ENCODE measurements at regions not wholly inside any gene's neighbourhood (a gene's known extent, or its start where the extent isn't known, plus 50 kb on each side); places are given as distances from the start of the nearest gene placed in this dataset.

GRCh38 chr14:83291714-83292113 is 1758.1 kb upstream of the SEL1L start:
- Histone ChIP-seq H3K79me2 (replicated peaks; ENCODE audit: insufficient read depth, low read length) (no peaks in the 10 kb centered on the region), H2AFZ (ENCODE audit: low read depth, low read length) (no peak overlapping the region), H3K27me3 (ENCODE audit: insufficient read depth, low read depth, low read length) (no peaks in the 10 kb centered on the region), H3K4me2 (ENCODE audit: low read length) (no peak overlapping the region), H3K9me2 (ENCODE audit: insufficient read depth, low read length) (no peaks in the 10 kb centered on the region), H3K9ac (ENCODE audit: low read length) (no peak overlapping the region), H4K20me1 (ENCODE audit: insufficient read depth) (no peaks in the 10 kb centered on the region), H3K36me3 (ENCODE audit: insufficient read depth, low read length) (no peaks in the 10 kb centered on the region), H3F3A (ENCODE audit: insufficient read depth, low read length, poor library complexity, severe bottlenecking) (no peaks in the 10 kb centered on the region), H3K27ac (ENCODE audit: low read length) (no peak overlapping the region), H3K4me3 (ENCODE audit: low read length) (no peak overlapping the region), H3K9me3 (ENCODE audit: low read length) (no peaks in the 10 kb centered on the region)
- TF ChIP-seq, protein P1, sequence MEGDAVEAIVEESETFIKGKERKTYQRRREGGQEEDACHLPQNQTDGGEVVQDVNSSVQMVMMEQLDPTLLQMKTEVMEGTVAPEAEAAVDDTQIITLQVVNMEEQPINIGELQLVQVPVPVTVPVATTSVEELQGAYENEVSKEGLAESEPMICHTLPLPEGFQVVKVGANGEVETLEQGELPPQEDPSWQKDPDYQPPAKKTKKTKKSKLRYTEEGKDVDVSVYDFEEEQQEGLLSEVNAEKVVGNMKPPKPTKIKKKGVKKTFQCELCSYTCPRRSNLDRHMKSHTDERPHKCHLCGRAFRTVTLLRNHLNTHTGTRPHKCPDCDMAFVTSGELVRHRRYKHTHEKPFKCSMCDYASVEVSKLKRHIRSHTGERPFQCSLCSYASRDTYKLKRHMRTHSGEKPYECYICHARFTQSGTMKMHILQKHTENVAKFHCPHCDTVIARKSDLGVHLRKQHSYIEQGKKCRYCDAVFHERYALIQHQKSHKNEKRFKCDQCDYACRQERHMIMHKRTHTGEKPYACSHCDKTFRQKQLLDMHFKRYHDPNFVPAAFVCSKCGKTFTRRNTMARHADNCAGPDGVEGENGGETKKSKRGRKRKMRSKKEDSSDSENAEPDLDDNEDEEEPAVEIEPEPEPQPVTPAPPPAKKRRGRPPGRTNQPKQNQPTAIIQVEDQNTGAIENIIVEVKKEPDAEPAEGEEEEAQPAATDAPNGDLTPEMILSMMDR (IDR thresholded peaks at IDR 0.05; ENCODE audit: poor library complexity, severe bottlenecking) = no peak
- TF ChIP-seq EP300 (conservative IDR thresholded peaks at IDR 0.05; ENCODE audit: poor library complexity, severe bottlenecking) (no peak), EZH2 (IDR thresholded peaks at IDR 0.05; ENCODE audit: borderline replicate concordance, insufficient read depth, low read length, poor library complexity, severe bottlenecking) (no peak), REST (IDR thresholded peaks at IDR 0.05; ENCODE audit: borderline replicate concordance) (no peak), RAD21 (conservative IDR thresholded peaks at IDR 0.05) (no peak), MXI1 (conservative IDR thresholded peaks at IDR 0.05; ENCODE audit: poor library complexity, severe bottlenecking) (no peak), TAF1 (IDR thresholded peaks at IDR 0.05; ENCODE audit: low read depth) (no peak), POLR2AphosphoS5 (IDR thresholded peaks at IDR 0.05) (no peak), SMC3 (conservative IDR thresholded peaks at IDR 0.05; ENCODE audit: poor library complexity) (no peak)

DNA sequence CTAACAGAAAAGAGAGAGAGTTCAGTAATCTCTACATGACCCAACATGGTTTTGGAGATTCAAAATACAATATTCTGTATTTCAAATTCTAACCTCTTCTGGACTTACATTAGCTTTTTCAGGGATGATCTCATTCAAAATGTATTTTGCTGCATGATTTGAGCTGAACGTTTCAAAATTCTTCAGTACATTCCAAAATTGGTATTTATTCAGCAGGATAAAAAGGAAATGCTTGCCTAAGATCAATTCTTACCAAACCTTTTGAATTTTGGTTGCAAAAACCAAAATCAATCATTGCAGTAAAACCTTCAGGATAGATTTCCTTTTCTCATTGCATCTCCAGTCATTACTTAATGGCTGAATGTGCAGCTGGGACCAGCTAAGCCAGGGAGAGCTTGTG is 1761.3 kb upstream of the SEL1L start:
- Histone ChIP-seq H3K27me3 (ENCODE audit: insufficient read depth, low read depth, low read length) (no peaks in the 10 kb centered on the region), H3K79me2 (replicated peaks; ENCODE audit: insufficient read depth, low read length) (no peaks in the 10 kb centered on the region), H4K20me1 (ENCODE audit: insufficient read depth) (no peaks in the 10 kb centered on the region), H3K4me3 (ENCODE audit: low read length) (no peak overlapping the region), H3K36me3 (ENCODE audit: insufficient read depth, low read length) (no peaks in the 10 kb centered on the region), H3K9ac (ENCODE audit: low read length) (no peak overlapping the region), H2AFZ (ENCODE audit: low read depth, low read length) (no peak overlapping the region), H3K9me3 (ENCODE audit: low read length) (no peaks in the 10 kb centered on the region), H3K4me2 (ENCODE audit: low read length) (no peak overlapping the region), H3K27ac (ENCODE audit: low read length) (no peak overlapping the region), H3F3A (ENCODE audit: insufficient read depth, low read length, poor library complexity, severe bottlenecking) (no peaks in the 10 kb centered on the region), H3K9me2 (ENCODE audit: insufficient read depth, low read length) (no peaks in the 10 kb centered on the region)
- TF ChIP-seq SMC3 (conservative IDR thresholded peaks at IDR 0.05; ENCODE audit: poor library complexity) (no peak), TAF1 (IDR thresholded peaks at IDR 0.05; ENCODE audit: low read depth) (no peak), EZH2 (IDR thresholded peaks at IDR 0.05; ENCODE audit: borderline replicate concordance, insufficient read depth, low read length, poor library complexity, severe bottlenecking) (no peak), POLR2AphosphoS5 (IDR thresholded peaks at IDR 0.05) (no peak), EP300 (conservative IDR thresholded peaks at IDR 0.05; ENCODE audit: poor library complexity, severe bottlenecking) (no peak), RAD21 (conservative IDR thresholded peaks at IDR 0.05) (no peak), REST (IDR thresholded peaks at IDR 0.05; ENCODE audit: borderline replicate concordance) (no peak), MXI1 (conservative IDR thresholded peaks at IDR 0.05; ENCODE audit: poor library complexity, severe bottlenecking) (no peak)
- TF ChIP-seq, protein P1 (IDR thresholded peaks at IDR 0.05; ENCODE audit: poor library complexity, severe bottlenecking) = no peak
